ENCODE measurements at regions not wholly inside any gene's neighbourhood (a gene's known extent, or its start where the extent isn't known, plus 50 kb on each side); places are given as distances from the start of the nearest gene placed in this dataset.
A peak's percentile ranks its signal among the peaks of the same experiment; 100 is the strongest.

DNA sequence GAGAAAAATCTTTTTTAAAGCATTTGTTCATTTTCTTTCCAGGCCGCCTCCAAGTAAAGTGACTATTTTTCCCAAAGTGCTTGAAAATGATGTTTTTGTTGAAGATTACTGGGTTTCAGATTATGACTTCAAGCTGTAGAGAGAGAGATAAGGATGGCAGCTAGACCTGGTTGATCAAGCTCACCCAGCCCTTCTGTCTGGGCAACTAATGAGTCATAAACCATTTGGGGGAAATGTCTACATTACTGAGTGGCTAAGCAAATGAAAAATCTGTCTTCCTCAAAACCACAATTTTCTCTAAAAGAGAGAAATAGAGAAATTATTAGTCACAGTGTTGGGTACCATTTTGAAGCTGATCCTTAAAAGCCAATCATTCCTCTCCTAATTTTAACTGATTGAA lies 355.4 kb upstream of the CPEB2 start:
- H3K27ac ChIP-seq (ENCODE audit: low read depth in 2 of 2, low read length in 2 of 2): no peak overlapping the region
- H3K27me3 ChIP-seq (ENCODE audit: control insufficient read depth, insufficient read depth, low read length): no peaks in the 10 kb centered on the region
- H3K36me3 ChIP-seq (ENCODE audit: control insufficient read depth in 2 of 3, insufficient read depth in 3 of 3, low read length in 3 of 3): no peaks in the 10 kb centered on the region
- intact Hi-C loops (cut with DNase I): no loop called here
- no peak for TF ChIP-seq CTCF (IDR thresholded peaks at IDR 0.05; ENCODE audit: borderline replicate concordance, extremely low read depth, insufficient read depth)
- DNase-seq (no peak), FAIRE-seq (no peak)
- H3K9ac ChIP-seq (ENCODE audit: low read length in 3 of 3): no peak overlapping the region
- H3K9me3 ChIP-seq (ENCODE audit: control insufficient read depth in 2 of 3, insufficient read depth in 1 of 3, low read length in 3 of 3): no peaks in the 10 kb centered on the region
- H3K4me1 ChIP-seq (ENCODE audit: control insufficient read depth in 2 of 3, insufficient read depth in 2 of 3, low read depth in 1 of 3, low read length in 3 of 3): no peaks in the 10 kb centered on the region
- H3K4me3 ChIP-seq (ENCODE audit: low read length in 3 of 3): no peak overlapping the region

GRCh38 chr4:14650127-14650526 lies 352.2 kb upstream of the CPEB2 start:
- Histone ChIP-seq H3K27me3 (ENCODE audit: control insufficient read depth, insufficient read depth, low read length) (no peaks in the 10 kb centered on the region), H3K36me3 (ENCODE audit: control insufficient read depth in 2 of 3, insufficient read depth in 3 of 3, low read length in 3 of 3) (no peaks in the 10 kb centered on the region), H3K27ac (ENCODE audit: low read depth in 2 of 2, low read length in 2 of 2) (no peak overlapping the region), H3K4me3 (ENCODE audit: low read length in 3 of 3) (no peak overlapping the region), H3K9me3 (ENCODE audit: control insufficient read depth in 2 of 3, insufficient read depth in 1 of 3, low read length in 3 of 3) (no peaks in the 10 kb centered on the region), H3K9ac (ENCODE audit: low read length in 3 of 3) (no peak overlapping the region), H3K4me1 (ENCODE audit: control insufficient read depth in 2 of 3, insufficient read depth in 2 of 3, low read depth in 1 of 3, low read length in 3 of 3) (no peaks in the 10 kb centered on the region)
- FAIRE-seq: no peak
- intact Hi-C loops (cut with DNase I): no loop called here
- DNase-seq: peak in 1 of 5 donors; percentile 17
- no peak for TF ChIP-seq CTCF (IDR thresholded peaks at IDR 0.05; ENCODE audit: borderline replicate concordance, extremely low read depth, insufficient read depth)

- Histone ChIP-seq H3K36me3 (ENCODE audit: control insufficient read depth in 2 of 3, insufficient read depth in 3 of 3, low read length in 3 of 3) (no peaks in the 10 kb centered on the region), H3K27me3 (ENCODE audit: control insufficient read depth, insufficient read depth, low read length) (no peaks in the 10 kb centered on the region), H3K4me3 (ENCODE audit: low read length in 3 of 3) (no peak overlapping the region), H3K9ac (ENCODE audit: low read length in 3 of 3) (no peak overlapping the region), H3K9me3 (ENCODE audit: control insufficient read depth in 2 of 3, insufficient read depth in 1 of 3, low read length in 3 of 3) (no peaks in the 10 kb centered on the region), H3K4me1 (ENCODE audit: control insufficient read depth in 2 of 3, insufficient read depth in 2 of 3, low read depth in 1 of 3, low read length in 3 of 3) (no peaks in the 10 kb centered on the region), H3K27ac (ENCODE audit: low read depth in 2 of 2, low read length in 2 of 2) (no peak overlapping the region)
- DNase-seq: no peak
- TF ChIP-seq CTCF (IDR thresholded peaks at IDR 0.05; ENCODE audit: borderline replicate concordance, extremely low read depth, insufficient read depth): no peak
- no peak for FAIRE-seq
- intact Hi-C loops (cut with DNase I): no loop called here
These were observed 349.8 kb upstream of the CPEB2 start for GRCh38 chr4:14652522-14652921.

DNA sequence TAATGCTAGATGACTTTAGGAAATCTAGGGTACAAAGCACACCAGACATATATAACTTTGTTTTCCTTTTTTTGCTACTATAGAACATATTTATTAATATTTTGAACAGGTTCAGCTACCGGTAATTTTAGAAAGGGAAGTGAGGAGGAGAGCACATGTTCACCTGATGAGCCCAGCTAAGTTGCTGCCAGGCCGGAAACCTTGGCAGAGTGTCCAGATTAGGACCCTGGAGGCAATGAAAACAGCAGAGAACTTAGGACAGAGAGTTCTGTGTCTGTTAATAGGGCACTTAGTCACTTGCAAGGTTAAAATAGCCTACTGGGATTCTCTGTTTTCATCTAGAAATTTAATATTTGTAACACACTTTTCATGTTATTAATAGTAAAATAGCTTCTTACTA lies 348.9 kb upstream of the CPEB2 start:
- FAIRE-seq: no peak
- no peak for TF ChIP-seq CTCF (IDR thresholded peaks at IDR 0.05; ENCODE audit: borderline replicate concordance, extremely low read depth, insufficient read depth)
- no peak overlapping the region for H3K9ac ChIP-seq (ENCODE audit: low read length in 3 of 3)
- no peak overlapping the region for H3K4me3 ChIP-seq (ENCODE audit: low read length in 3 of 3)
- no peak overlapping the region for H3K27ac ChIP-seq (ENCODE audit: low read depth in 2 of 2, low read length in 2 of 2)
- no peaks in the 10 kb centered on the region for H3K4me1 ChIP-seq (ENCODE audit: control insufficient read depth in 2 of 3, insufficient read depth in 2 of 3, low read depth in 1 of 3, low read length in 3 of 3)
- H3K27me3 ChIP-seq (ENCODE audit: control insufficient read depth, insufficient read depth, low read length): no peaks in the 10 kb centered on the region
- H3K9me3 ChIP-seq (ENCODE audit: control insufficient read depth in 2 of 3, insufficient read depth in 1 of 3, low read length in 3 of 3): no peaks in the 10 kb centered on the region
- DNase-seq: no peak
- H3K36me3 ChIP-seq (ENCODE audit: control insufficient read depth in 2 of 3, insufficient read depth in 3 of 3, low read length in 3 of 3): no peaks in the 10 kb centered on the region
- intact Hi-C loops (cut with DNase I): no loop called here
